CD4-positive, CD25-positive, alpha-beta regulatory T cell (primary cell): ENCODE measurements at regions not wholly inside any gene's neighbourhood (a gene's known extent, or its start where the extent isn't known, plus 50 kb on each side); places are given as distances from the start of the nearest gene placed in this dataset.

ENCODE experiments used
- ATAC-seq, 2 donors: fragments of 150-1000 bp; cut with Tn5 transposase; one replicate each; pipeline ENCODE4 v1.10.0; 2021; ENCODE audit warnings: low read depth in 2 of 2, moderate number of reproducible peaks in 2 of 2, moderate library complexity in 1 of 2
- DNase-seq, 3 donors: peaks; one replicate each; pipeline versions ENCODE4 v3.0.0 to v3.0.0-alpha.2; 2012 to 2022; ENCODE audit warnings: mixed read lengths in 1 of 3
- H3K27ac ChIP-seq: one replicate; pipeline ENCODE4 v1.7.0; 2013; ENCODE audit warnings: mild to moderate bottlenecking, low read length; ENCODE audit not compliant: insufficient read depth, poor library complexity, severe bottlenecking
- H3K27me3 ChIP-seq: one replicate; pipeline ENCODE4 v1.7.0; 2013; ENCODE audit warnings: low read length; ENCODE audit not compliant: control insufficient read depth, insufficient read depth
- H3K36me3 ChIP-seq: one replicate; pipeline ENCODE4 v1.7.0; 2013; ENCODE audit warnings: mild to moderate bottlenecking, low read length, moderate library complexity; ENCODE audit not compliant: control insufficient read depth, insufficient read depth
- H3K4me1 ChIP-seq: 2 replicates; pipeline ENCODE4 v1.7.0; 2013; ENCODE audit warnings: mild to moderate bottlenecking, low read length; ENCODE audit not compliant: insufficient read depth, control insufficient read depth, poor library complexity, severe bottlenecking
- H3K4me3 ChIP-seq: one replicate; pipeline ENCODE4 v1.7.0; 2013; ENCODE audit warnings: low read depth, mild to moderate bottlenecking, low read length, moderate library complexity
- H3K9me3 ChIP-seq, 2 experiments: 1 replicate in 1 of 2; 2 replicates in 1 of 2; pipeline ENCODE4 v1.7.0; 2013; ENCODE audit warnings: low read length in 2 of 2, mild to moderate bottlenecking in 1 of 2, moderate library complexity in 1 of 2; ENCODE audit not compliant: control insufficient read depth in 2 of 2
- H3K27ac Mint-ChIP-seq, 3 donors: one replicate each; pipeline ENCODE4 v1.8.0; 2020 to 2022; ENCODE audit warnings: mild to moderate bottlenecking in 3 of 3, mixed read lengths in 3 of 3, moderate library complexity in 2 of 3
- H3K27me3 Mint-ChIP-seq: one replicate; pipeline ENCODE4 v1.8.0; 2022; ENCODE audit warnings: mild to moderate bottlenecking, mixed read lengths
- H3K36me3 Mint-ChIP-seq: one replicate; pipeline ENCODE4 v1.8.0; 2020; ENCODE audit warnings: mixed read lengths
- H3K4me1 Mint-ChIP-seq, 4 donors: one replicate each; pipeline ENCODE4 v1.8.0; 2020 to 2022; ENCODE audit warnings: mixed read lengths in 4 of 4, mild to moderate bottlenecking in 1 of 4
- H3K4me3 Mint-ChIP-seq, 4 donors: one replicate each; pipeline ENCODE4 v1.8.0; 2020 to 2022; ENCODE audit warnings: mild to moderate bottlenecking in 4 of 4, mixed read lengths in 4 of 4, moderate library complexity in 3 of 4
- H3K9me3 Mint-ChIP-seq, 7 donors: one replicate each; pipeline ENCODE4 v1.8.0; 2020 to 2022; ENCODE audit warnings: mixed read lengths in 7 of 7, mild to moderate bottlenecking in 3 of 7, moderate library complexity in 2 of 7

- H3K36me3 ChIP-seq: no peaks in the 10 kb centered on the region
- no peaks in the 10 kb centered on the region for H3K27me3 ChIP-seq
- H3K4me1 ChIP-seq: no peaks in the 10 kb centered on the region
- no peaks in the 10 kb centered on the region for H3K36me3 Mint-ChIP-seq
- H3K27me3 Mint-ChIP-seq: no peaks in the 10 kb centered on the region
- no peaks in the 10 kb centered on the region for H3K9me3 ChIP-seq
- no peak for ATAC-seq
- no peak for DNase-seq
- H3K27ac Mint-ChIP-seq: no peak overlapping the region
- no peak overlapping the region for H3K4me3 Mint-ChIP-seq
- H3K4me3 ChIP-seq: no peak overlapping the region
- no peak overlapping the region for H3K27ac ChIP-seq
- no peaks in the 10 kb centered on the region for H3K4me1 Mint-ChIP-seq
- H3K9me3 Mint-ChIP-seq: peaks cover 0 to 4% (median 0%) of the 10 kb centered on the region in 7 donors
These were observed 206.1 kb upstream of the ZFHX3 start for GRCh38 chr16:73253922-73254480.

GRCh38 chr16:73252446-73252845, 204.5 kb upstream of the ZFHX3 start:
- Histone ChIP-seq H3K4me1 (no peaks in the 10 kb centered on the region), H3K27me3 (no peaks in the 10 kb centered on the region), H3K36me3 (no peaks in the 10 kb centered on the region), H3K4me3 (no peak overlapping the region), H3K27ac (no peak overlapping the region), H3K9me3 (peaks cover 0 to 2% of the 10 kb centered on the region in 2 experiments)
- DNase-seq (no peak), ATAC-seq (no peak)
- Mint-ChIP-seq H3K4me1 (no peaks in the 10 kb centered on the region), H3K9me3 (peaks cover 0 to 1% (median 0%) of the 10 kb centered on the region in 7 donors), H3K27ac (no peak overlapping the region), H3K36me3 (no peaks in the 10 kb centered on the region), H3K4me3 (no peak overlapping the region), H3K27me3 (no peaks in the 10 kb centered on the region)

- no peaks in the 10 kb centered on the region for H3K27me3 ChIP-seq
- Mint-ChIP-seq H3K4me3 (no peak overlapping the region), H3K27ac (no peak overlapping the region), H3K27me3 (no peaks in the 10 kb centered on the region), H3K36me3 (no peaks in the 10 kb centered on the region), H3K4me1 (no peaks in the 10 kb centered on the region), H3K9me3 (peaks cover 0 to 1% (median 0%) of the 10 kb centered on the region in 7 donors)
- ATAC-seq: no peak
- DNase-seq: no peak
- H3K27ac ChIP-seq: no peak overlapping the region
- peaks cover 0 to 2% of the 10 kb centered on the region in 2 experiments for H3K9me3 ChIP-seq
- H3K4me3 ChIP-seq: no peak overlapping the region
- H3K4me1 ChIP-seq: no peaks in the 10 kb centered on the region
- no peaks in the 10 kb centered on the region for H3K36me3 ChIP-seq
These were observed 203.7 kb upstream of the ZFHX3 start for GRCh38 chr16:73251608-73252007.

GRCh38 chr16:73248316-73248715, 200.4 kb upstream of the ZFHX3 start:
- Histone ChIP-seq H3K27me3 (no peaks in the 10 kb centered on the region), H3K27ac (no peak overlapping the region), H3K4me3 (no peak overlapping the region), H3K9me3 (peaks cover 0 to 2% of the 10 kb centered on the region in 2 experiments), H3K4me1 (no peaks in the 10 kb centered on the region), H3K36me3 (no peaks in the 10 kb centered on the region)
- ATAC-seq: no peak
- no peak overlapping the region for H3K27ac Mint-ChIP-seq
- H3K4me3 Mint-ChIP-seq: no peak overlapping the region
- no peaks in the 10 kb centered on the region for H3K4me1 Mint-ChIP-seq
- H3K9me3 Mint-ChIP-seq: peaks cover 0 to 1% (median 0%) of the 10 kb centered on the region in 7 donors
- no peaks in the 10 kb centered on the region for H3K27me3 Mint-ChIP-seq
- H3K36me3 Mint-ChIP-seq: no peaks in the 10 kb centered on the region
- no peak for DNase-seq

GRCh38 chr16:73240920-73241319, 193.0 kb upstream of the ZFHX3 start:
- Histone ChIP-seq H3K27me3 (no peaks in the 10 kb centered on the region), H3K36me3 (no peaks in the 10 kb centered on the region), H3K9me3 (no peaks in the 10 kb centered on the region), H3K27ac (no peak overlapping the region), H3K4me1 (no peaks in the 10 kb centered on the region), H3K4me3 (no peak overlapping the region)
- no peaks in the 10 kb centered on the region for H3K4me1 Mint-ChIP-seq
- peaks cover 0 to 5% (median 2%) of the 10 kb centered on the region in 7 donors for H3K9me3 Mint-ChIP-seq
- H3K27ac Mint-ChIP-seq: no peak overlapping the region
- H3K4me3 Mint-ChIP-seq: no peak overlapping the region
- ATAC-seq: no peak
- H3K36me3 Mint-ChIP-seq: no peaks in the 10 kb centered on the region
- no peaks in the 10 kb centered on the region for H3K27me3 Mint-ChIP-seq
- no peak for DNase-seq

GRCh38 chr16:73237601-73238000, 189.7 kb upstream of the ZFHX3 start:
- H3K9me3 Mint-ChIP-seq: peaks cover 0 to 7% (median under 1%) of the 10 kb centered on the region in 7 donors
- H3K27me3 ChIP-seq: no peaks in the 10 kb centered on the region
- DNase-seq: no peak
- H3K36me3 ChIP-seq: no peaks in the 10 kb centered on the region
- H3K4me1 Mint-ChIP-seq: no peaks in the 10 kb centered on the region
- no peaks in the 10 kb centered on the region for H3K36me3 Mint-ChIP-seq
- peak overlapping the region in 1 of 3 donors; percentile 7 for H3K27ac Mint-ChIP-seq
- ATAC-seq: no peak
- H3K4me1 ChIP-seq: no peaks in the 10 kb centered on the region
- no peak overlapping the region for H3K4me3 Mint-ChIP-seq
- no peak overlapping the region for H3K27ac ChIP-seq
- H3K4me3 ChIP-seq: no peak overlapping the region
- no peaks in the 10 kb centered on the region for H3K9me3 ChIP-seq
- H3K27me3 Mint-ChIP-seq: no peaks in the 10 kb centered on the region

- Mint-ChIP-seq H3K36me3 (no peaks in the 10 kb centered on the region), H3K9me3 (peaks cover 0 to 10% (median 5%) of the 10 kb centered on the region in 7 donors), H3K27ac (peak overlapping the region in 1 of 3 donors; percentile 23), H3K4me3 (no peak overlapping the region), H3K4me1 (no peaks in the 10 kb centered on the region), H3K27me3 (no peaks in the 10 kb centered on the region)
- Histone ChIP-seq H3K27me3 (no peaks in the 10 kb centered on the region), H3K4me1 (no peaks in the 10 kb centered on the region), H3K27ac (no peak overlapping the region), H3K36me3 (no peaks in the 10 kb centered on the region), H3K9me3 (no peaks in the 10 kb centered on the region), H3K4me3 (no peak overlapping the region)
- no peak for DNase-seq
- no peak for ATAC-seq
These were observed 186.6 kb upstream of the ZFHX3 start for GRCh38 chr16:73234496-73234895.

GRCh38 chr16:73233846-73234424, 186.0 kb upstream of the ZFHX3 start:
- Histone ChIP-seq H3K4me1 (no peaks in the 10 kb centered on the region), H3K27ac (no peak overlapping the region), H3K36me3 (no peaks in the 10 kb centered on the region), H3K9me3 (no peaks in the 10 kb centered on the region), H3K4me3 (no peak overlapping the region), H3K27me3 (no peaks in the 10 kb centered on the region)
- DNase-seq (no peak), ATAC-seq (no peak)
- Mint-ChIP-seq H3K27ac (no peak overlapping the region), H3K4me3 (no peak overlapping the region), H3K36me3 (no peaks in the 10 kb centered on the region), H3K4me1 (no peaks in the 10 kb centered on the region), H3K9me3 (peaks cover 0 to 10% (median 5%) of the 10 kb centered on the region in 7 donors), H3K27me3 (no peaks in the 10 kb centered on the region)
